Astrocyte of the spinal cord (primary cell): ENCODE measurements at regions not wholly inside any gene's neighbourhood (a gene's known extent, or its start where the extent isn't known, plus 50 kb on each side); places are given as distances from the start of the nearest gene placed in this dataset.

ENCODE experiments used
- DNase-seq: peaks from one replicate; pipeline ENCODE4 v3.0.0; 2011; ENCODE audit warnings: low read depth, low spot score
- H3K4me3 ChIP-seq: 2 replicates; pipeline ENCODE4 v1.5.1; 2011; ENCODE audit warnings: low read depth, mild to moderate bottlenecking, low read length, moderate library complexity
- in situ Hi-C: cut with HindIII; loops from 2 replicates; pipeline ENCODE4 v1.10.0; 2017; ENCODE audit warnings: low sequenced_read_pairs
- TF ChIP-seq, protein P1 (sequence below): IDR thresholded peaks from 2 replicates; pipeline ENCODE4 v1.5.1; 2012; ENCODE audit warnings: low read depth, mild to moderate bottlenecking, low read length, inconsistent platforms

DNA sequence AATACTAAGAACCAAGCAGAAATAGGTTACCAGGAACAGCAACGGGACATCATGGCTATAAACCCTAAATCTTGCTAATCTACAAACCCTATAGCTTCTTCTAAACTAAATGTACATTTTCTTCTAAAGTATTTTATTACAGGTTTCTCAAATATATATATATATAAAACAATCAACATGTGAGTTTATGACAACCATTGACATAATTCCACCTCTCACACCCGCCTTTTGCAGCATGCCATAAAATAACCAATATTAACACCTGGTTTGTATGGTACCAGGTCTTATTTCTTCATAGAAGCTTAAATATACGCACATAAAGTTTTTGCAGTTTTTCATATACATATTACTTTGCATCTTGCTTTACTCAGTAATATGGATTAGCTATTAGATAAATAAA is 955.3 kb upstream of the LCORL start:
- no peak overlapping the region for H3K4me3 ChIP-seq
- in situ Hi-C loops, result no loop called here
- TF ChIP-seq, protein P1, sequence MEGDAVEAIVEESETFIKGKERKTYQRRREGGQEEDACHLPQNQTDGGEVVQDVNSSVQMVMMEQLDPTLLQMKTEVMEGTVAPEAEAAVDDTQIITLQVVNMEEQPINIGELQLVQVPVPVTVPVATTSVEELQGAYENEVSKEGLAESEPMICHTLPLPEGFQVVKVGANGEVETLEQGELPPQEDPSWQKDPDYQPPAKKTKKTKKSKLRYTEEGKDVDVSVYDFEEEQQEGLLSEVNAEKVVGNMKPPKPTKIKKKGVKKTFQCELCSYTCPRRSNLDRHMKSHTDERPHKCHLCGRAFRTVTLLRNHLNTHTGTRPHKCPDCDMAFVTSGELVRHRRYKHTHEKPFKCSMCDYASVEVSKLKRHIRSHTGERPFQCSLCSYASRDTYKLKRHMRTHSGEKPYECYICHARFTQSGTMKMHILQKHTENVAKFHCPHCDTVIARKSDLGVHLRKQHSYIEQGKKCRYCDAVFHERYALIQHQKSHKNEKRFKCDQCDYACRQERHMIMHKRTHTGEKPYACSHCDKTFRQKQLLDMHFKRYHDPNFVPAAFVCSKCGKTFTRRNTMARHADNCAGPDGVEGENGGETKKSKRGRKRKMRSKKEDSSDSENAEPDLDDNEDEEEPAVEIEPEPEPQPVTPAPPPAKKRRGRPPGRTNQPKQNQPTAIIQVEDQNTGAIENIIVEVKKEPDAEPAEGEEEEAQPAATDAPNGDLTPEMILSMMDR, result no peak
- DNase-seq, result no peak

DNA sequence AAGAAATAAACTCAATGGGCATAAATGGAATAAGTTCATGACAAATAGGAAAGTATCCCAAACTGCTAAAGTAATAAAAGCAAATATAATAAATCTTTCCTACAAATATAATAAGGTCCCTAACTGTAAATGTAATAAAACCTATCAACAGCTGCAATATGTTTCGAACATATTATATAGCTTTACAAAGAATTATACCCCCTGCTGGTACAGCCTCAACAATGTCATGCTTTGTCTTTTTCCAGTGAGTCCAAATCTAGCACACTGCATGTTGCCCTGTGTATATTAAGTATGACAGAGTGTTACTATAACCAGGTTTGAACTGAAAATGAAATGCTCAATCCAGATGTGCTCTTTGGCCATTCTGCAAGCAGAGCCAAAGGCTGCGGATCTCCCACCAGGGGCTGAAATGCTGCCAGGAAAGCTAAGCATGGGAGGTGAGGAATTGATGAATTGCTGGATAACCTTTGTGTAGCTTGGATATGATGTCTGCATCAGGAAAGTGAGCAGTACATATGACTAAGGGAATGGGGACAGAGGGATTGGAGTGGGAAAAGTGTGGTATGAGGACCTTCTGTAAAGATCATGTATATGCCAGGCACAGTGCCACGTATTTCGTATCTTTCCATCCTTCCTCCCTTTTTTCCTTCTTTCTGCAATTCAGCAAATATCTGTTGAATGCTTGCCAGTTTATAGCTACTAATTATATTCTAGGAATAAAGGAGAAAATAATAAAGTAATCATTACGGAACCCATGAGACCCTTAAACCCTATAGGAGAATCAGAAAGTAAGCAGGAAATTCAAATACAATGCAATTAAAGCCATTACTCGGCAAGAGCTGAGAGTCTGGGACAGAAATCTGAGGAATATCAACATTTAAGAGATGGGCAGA is 954.6 kb upstream of the LCORL start:
- DNase-seq, result no peak
- TF ChIP-seq, protein P1, result no peak
- in situ Hi-C loops, result no loop called here
- H3K4me3 ChIP-seq, result no peak overlapping the region

DNA sequence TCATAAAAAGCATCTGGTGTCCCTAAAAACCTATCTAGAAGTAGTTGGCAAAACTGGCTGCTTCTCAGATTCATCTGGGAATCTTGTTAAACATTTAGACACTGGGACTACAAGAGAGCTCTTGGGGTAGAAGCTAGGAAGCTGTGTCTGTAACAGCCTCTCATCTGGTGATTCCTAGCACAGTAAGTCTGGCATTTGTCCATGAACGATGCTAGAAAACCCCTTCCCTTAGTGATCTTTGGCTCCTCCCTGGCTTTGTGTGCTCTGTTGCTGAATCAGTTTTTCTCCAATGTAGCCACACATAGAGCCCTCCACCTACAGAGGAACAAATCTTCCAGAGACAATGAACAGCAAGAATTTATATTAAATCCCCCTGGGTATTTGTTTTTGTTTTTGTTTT is 951.7 kb upstream of the LCORL start:
- no peak for DNase-seq
- in situ Hi-C loops, result no loop called here
- H3K4me3 ChIP-seq, result no peak overlapping the region
- TF ChIP-seq, protein P1, result no peak

DNA sequence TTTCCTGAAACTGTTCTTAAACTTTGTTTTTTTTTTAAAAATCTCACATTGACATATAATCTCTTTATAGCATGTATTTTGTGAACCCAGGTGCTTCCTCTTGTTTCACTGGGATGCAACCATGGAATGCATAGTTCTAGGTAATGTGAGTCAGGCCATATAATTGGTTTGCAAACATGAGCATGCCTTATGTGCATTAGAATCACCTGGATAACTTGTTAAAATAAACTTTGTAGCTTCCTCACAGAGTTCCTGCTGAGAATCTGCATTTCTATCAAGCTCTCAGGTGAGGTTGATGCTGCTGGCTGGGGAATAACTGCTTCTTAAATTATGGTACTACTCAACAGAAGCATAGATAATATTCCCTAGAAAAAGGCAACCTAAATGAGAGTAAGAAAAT is 940.3 kb upstream of the LCORL start:
- TF ChIP-seq, protein P1, result no peak
- H3K4me3 ChIP-seq, result no peak overlapping the region
- in situ Hi-C loops, result no loop called here
- DNase-seq, result no peak

DNA sequence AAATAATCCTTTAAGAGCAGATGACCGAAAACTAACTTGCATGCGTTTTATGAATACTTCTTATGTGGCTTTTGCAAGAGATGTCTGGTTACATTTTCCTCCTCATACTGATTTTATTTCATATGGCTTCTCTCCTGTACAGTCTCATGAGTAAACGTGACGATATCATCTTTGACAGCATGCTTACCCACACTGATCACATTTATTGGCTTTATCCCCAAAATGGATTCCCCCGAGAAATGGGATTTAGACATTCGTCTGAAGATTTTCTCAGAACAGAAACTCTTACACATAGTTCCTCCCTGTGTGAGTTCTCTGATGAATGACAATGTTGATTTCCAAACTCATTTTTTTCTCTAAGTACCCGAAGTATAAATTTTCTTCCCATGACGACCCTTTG is 939.7 kb upstream of the LCORL start:
- in situ Hi-C loops, result no loop called here
- TF ChIP-seq, protein P1, result no peak
- DNase-seq, result no peak
- H3K4me3 ChIP-seq, result no peak overlapping the region

DNA sequence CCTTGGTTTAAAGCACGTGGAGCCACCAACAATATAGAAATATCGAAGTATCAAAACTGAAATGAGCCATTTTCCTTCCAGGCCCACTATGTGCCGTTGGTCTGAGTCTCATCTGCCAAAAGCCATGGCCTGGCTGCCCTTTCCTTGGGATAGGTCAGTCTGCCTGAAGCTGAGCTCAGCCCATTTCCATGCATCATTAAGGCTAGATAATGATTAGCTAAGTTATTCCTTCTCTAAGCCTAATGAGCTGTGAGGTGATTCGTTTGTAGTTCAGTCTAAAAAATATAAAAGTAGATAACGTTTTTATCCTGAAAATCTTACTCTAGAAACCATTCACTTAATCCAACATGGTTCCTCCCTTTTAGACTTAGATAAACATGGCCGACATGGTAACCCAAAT is 936.2 kb upstream of the LCORL start:
- in situ Hi-C loops, result no loop called here
- DNase-seq, result no peak
- TF ChIP-seq, protein P1, result no peak
- no peak overlapping the region for H3K4me3 ChIP-seq
